ENCODE measurements at regions not wholly inside any gene's neighbourhood (a gene's known extent, or its start where the extent isn't known, plus 50 kb on each side); places are given as distances from the start of the nearest gene placed in this dataset.
A peak's percentile ranks its signal among the peaks of the same experiment; 100 is the strongest.
"Not testable (repeated sequence)": the region's sequence is repeated elsewhere in the genome, so short reads cannot be mapped to it uniquely, and the experiment has no call there.

GRCh38 chr4:62676962-62677361, 1476.8 kb downstream of the ADGRL3 start:
- no peak for DNase-seq (ENCODE audit: low spot score)

- DNase-seq (ENCODE audit: low spot score): no peak
These were observed 1470.4 kb downstream of the ADGRL3 start for GRCh38 chr4:62670514-62670913.

- no peak for DNase-seq (ENCODE audit: low spot score)
These were observed 1461.7 kb downstream of the ADGRL3 start for GRCh38 chr4:62661821-62662220.

- no peak for DNase-seq (ENCODE audit: low spot score)
These were observed 1455.9 kb downstream of the ADGRL3 start for GRCh38 chr4:62656006-62656405.

GRCh38 chr4:62644372-62644771, 1444.2 kb downstream of the ADGRL3 start:
- peak; percentile 33 for DNase-seq (ENCODE audit: low spot score)

GRCh38 chr4:62640296-62640695, 1440.2 kb downstream of the ADGRL3 start:
- no peak for DNase-seq (ENCODE audit: low spot score)

GRCh38 chr4:62627671-62628070, 1427.5 kb downstream of the ADGRL3 start:
- DNase-seq (ENCODE audit: low spot score): no peak

- DNase-seq (ENCODE audit: low spot score): no peak
These were observed 1427.0 kb downstream of the ADGRL3 start for GRCh38 chr4:62627141-62627540.

GRCh38 chr4:62622089-62622488, 1422.0 kb downstream of the ADGRL3 start:
- DNase-seq (ENCODE audit: low spot score): no peak

- no peak for DNase-seq (ENCODE audit: low spot score)
These were observed 1419.8 kb downstream of the ADGRL3 start for GRCh38 chr4:62619971-62620370.

- no peak for DNase-seq (ENCODE audit: low spot score)
These were observed 1417.9 kb downstream of the ADGRL3 start for GRCh38 chr4:62618042-62618441.

GRCh38 chr4:62601737-62602136, 1401.6 kb downstream of the ADGRL3 start:
- DNase-seq (ENCODE audit: low spot score): no peak

GRCh38 chr4:62595265-62595664, 1395.1 kb downstream of the ADGRL3 start:
- not testable (repeated sequence) for DNase-seq (ENCODE audit: low spot score)

GRCh38 chr4:62591756-62592155, 1391.6 kb downstream of the ADGRL3 start:
- DNase-seq (ENCODE audit: low spot score): no peak

- DNase-seq (ENCODE audit: low spot score): no peak
These were observed 1388.5 kb downstream of the ADGRL3 start for GRCh38 chr4:62588671-62589070.

GRCh38 chr4:62571494-62571893, 1371.4 kb downstream of the ADGRL3 start:
- no peak for DNase-seq (ENCODE audit: low spot score)

- DNase-seq (ENCODE audit: low spot score): no peak
These were observed 1360.7 kb downstream of the ADGRL3 start for GRCh38 chr4:62560858-62561257.

- DNase-seq (ENCODE audit: low spot score): no peak
These were observed 1350.0 kb downstream of the ADGRL3 start for GRCh38 chr4:62550121-62550520.

- DNase-seq (ENCODE audit: low spot score): no peak
These were observed 1349.5 kb downstream of the ADGRL3 start for GRCh38 chr4:62549601-62550000.

GRCh38 chr4:62548765-62549164, 1348.6 kb downstream of the ADGRL3 start:
- no peak for DNase-seq (ENCODE audit: low spot score)

- no peak for DNase-seq (ENCODE audit: low spot score)
These were observed 1348.0 kb downstream of the ADGRL3 start for GRCh38 chr4:62548108-62548524.

GRCh38 chr4:62544428-62544827, 1344.3 kb downstream of the ADGRL3 start:
- DNase-seq (ENCODE audit: low spot score): no peak

- DNase-seq (ENCODE audit: low spot score): no peak
These were observed 1342.9 kb downstream of the ADGRL3 start for GRCh38 chr4:62543002-62543401.

GRCh38 chr4:62533573-62533972, 1333.4 kb downstream of the ADGRL3 start:
- DNase-seq (ENCODE audit: low spot score): no peak

GRCh38 chr4:62531731-62532130, 1331.6 kb downstream of the ADGRL3 start:
- no peak for DNase-seq (ENCODE audit: low spot score)

Data from cerebellar cortex (tissue), 1 donor.